ENCODE measurements at regions not wholly inside any gene's neighbourhood (a gene's known extent, or its start where the extent isn't known, plus 50 kb on each side); places are given as distances from the start of the nearest gene placed in this dataset.

GRCh38 chr4:64156253-64156652 is 253.0 kb downstream of the TECRL start:
- TF ChIP-seq EZH2 (IDR thresholded peaks at IDR 0.05) (no peak), POLR2AphosphoS5 (IDR thresholded peaks at IDR 0.05; ENCODE audit: borderline replicate concordance, low read depth, low read length) (no peak)

Measured in SK-N-MC (cell line).